GM19239 (cell line): ENCODE measurements at regions not wholly inside any gene's neighbourhood (a gene's known extent, or its start where the extent isn't known, plus 50 kb on each side); places are given as distances from the start of the nearest gene placed in this dataset.
"Not testable (repeated sequence)": the region's sequence is repeated elsewhere in the genome, so short reads cannot be mapped to it uniquely, and the experiment has no call there.

Experiments
- DNase-seq: peaks from one replicate; pipeline ENCODE4 v3.0.0; 2011; ENCODE audit warnings: low spot score; ENCODE audit not compliant: insufficient read length
- FAIRE-seq: peaks from 2 replicates; lab custom pipeline; 2011; peaks lifted over from hg19 to GRCh38; lab: Jason Lieb, UNC

- DNase-seq (no peak), FAIRE-seq (no peak)
Observed at GRCh38 chr1:30377230-30378002, 346.0 kb downstream of the MATN1 start.

- no peak for DNase-seq
- FAIRE-seq: no peak
Observed at GRCh38 chr1:30376054-30376697, 347.2 kb downstream of the MATN1 start.

GRCh38 chr1:30375156-30375555 lies 348.2 kb downstream of the MATN1 start:
- DNase-seq (no peak), FAIRE-seq (no peak)

- no peak for DNase-seq
- no peak for FAIRE-seq
Observed at GRCh38 chr1:30374400-30375070, 348.9 kb downstream of the MATN1 start.

GRCh38 chr1:30373471-30374399 lies 349.6 kb downstream of the MATN1 start:
- no peak for DNase-seq
- no peak for FAIRE-seq

GRCh38 chr1:30372792-30373433 lies 350.5 kb downstream of the MATN1 start:
- no peak for DNase-seq
- no peak for FAIRE-seq

GRCh38 chr1:30371888-30372791 lies 351.2 kb downstream of the MATN1 start:
- FAIRE-seq: no peak
- DNase-seq: no peak

GRCh38 chr1:30371179-30371788 lies 352.1 kb downstream of the MATN1 start:
- DNase-seq (no peak), FAIRE-seq (no peak)

GRCh38 chr1:30368651-30369240 lies 354.6 kb downstream of the MATN1 start:
- DNase-seq: no peak
- no peak for FAIRE-seq

- DNase-seq: no peak
- FAIRE-seq: no peak
Observed at GRCh38 chr1:30366911-30367310, 356.5 kb downstream of the MATN1 start.

GRCh38 chr1:30366199-30366598 lies 357.2 kb downstream of the MATN1 start:
- FAIRE-seq: no peak

GRCh38 chr1:30365596-30365995 lies 357.8 kb downstream of the MATN1 start:
- no peak for FAIRE-seq

More at GRCh38 chr1:30366199-30366598, 357.2 kb downstream of the MATN1 start:
- no peak for DNase-seq

GRCh38 chr1:30363031-30363430 lies 360.4 kb downstream of the MATN1 start:
- FAIRE-seq (no peak), DNase-seq (no peak)

More at GRCh38 chr1:30365596-30365995, 357.8 kb downstream of the MATN1 start:
- DNase-seq: no peak

- no peak for DNase-seq
- no peak for FAIRE-seq
Observed at GRCh38 chr1:30362603-30362990, 360.8 kb downstream of the MATN1 start.

GRCh38 chr1:30361890-30362602 lies 361.3 kb downstream of the MATN1 start:
- FAIRE-seq, DNase-seq: not testable (repeated sequence)

- DNase-seq (no peak), FAIRE-seq (no peak)
Observed at GRCh38 chr1:30360753-30361152, 362.6 kb downstream of the MATN1 start.

- DNase-seq (no peak), FAIRE-seq (no peak)
Observed at GRCh38 chr1:30360281-30360680, 363.1 kb downstream of the MATN1 start.
